Brain microvascular endothelial cell (primary cell): ENCODE measurements at regions not wholly inside any gene's neighbourhood (a gene's known extent, or its start where the extent isn't known, plus 50 kb on each side); places are given as distances from the start of the nearest gene placed in this dataset.

ENCODE experiments used
- DNase-seq: peaks from one replicate; pipeline ENCODE4 v3.0.0-alpha.2; 2020
- H3K27ac ChIP-seq: fragments of 250-450 bp; sonication (Bioruptor Pico); 2 replicates; pipeline ENCODE4 v1.5.1; 2020; ENCODE audit warnings: mild to moderate bottlenecking, moderate library complexity
- H3K27me3 ChIP-seq: fragments of 250-450 bp; sonication (Bioruptor Pico); replicated peaks from 2 replicates; pipeline ENCODE4 v1.5.1; 2020; ENCODE audit warnings: mild to moderate bottlenecking
- H3K36me3 ChIP-seq: fragments of 250-450 bp; sonication (Bioruptor Pico); replicated peaks from 2 replicates; pipeline ENCODE4 v1.5.1; 2020; ENCODE audit warnings: mild to moderate bottlenecking
- H3K4me3 ChIP-seq: 2 replicates; pipeline ENCODE4 v1.5.1; 2011; ENCODE audit warnings: low read depth, mild to moderate bottlenecking, control low read depth, low read length, moderate library complexity
- CTCF ChIP-seq: IDR thresholded peaks from 2 replicates; pipeline ENCODE4 v1.5.1; 2011; ENCODE audit warnings: low read depth, mild to moderate bottlenecking, moderate library complexity, low read length, control low read depth, inconsistent platforms; ENCODE audit errors: missing control alignments
- in situ Hi-C: cut with HindIII; loops from 2 replicates; pipeline ENCODE4 v1.10.0; 2017; ENCODE audit warnings: low sequenced_read_pairs, low pct_ligation_motif_present

GRCh38 chr3:66819993-66820501 lies 178.1 kb upstream of the KBTBD8 start:
- Histone ChIP-seq H3K36me3 (no peaks in the 10 kb centered on the region), H3K27me3 (no peaks in the 10 kb centered on the region), H3K4me3 (no peak overlapping the region), H3K27ac (no peak overlapping the region)
- DNase-seq = no peak
- TF ChIP-seq CTCF = no peak
- in situ Hi-C loops = loop anchor here (25.0 kb wide), 1 partner anchor 558 kb away; no protein-coding TSS in a partner anchor

GRCh38 chr3:66822186-66823008 lies 175.7 kb upstream of the KBTBD8 start:
- in situ Hi-C loops = loop anchor here (25.0 kb wide), 1 partner anchor 560 kb away; no protein-coding TSS in a partner anchor
- H3K27ac ChIP-seq = no peak overlapping the region
- peak; percentile 60 for DNase-seq
- no peaks in the 10 kb centered on the region for H3K27me3 ChIP-seq
- TF ChIP-seq CTCF = peak; percentile 91
- no peaks in the 10 kb centered on the region for H3K36me3 ChIP-seq
- H3K4me3 ChIP-seq = no peak overlapping the region

- Histone ChIP-seq H3K27me3 (no peaks in the 10 kb centered on the region), H3K36me3 (no peaks in the 10 kb centered on the region), H3K4me3 (no peak overlapping the region), H3K27ac (no peak overlapping the region)
- no peak for TF ChIP-seq CTCF
- DNase-seq = no peak
- in situ Hi-C loops = loop anchor here (25.0 kb wide), 1 partner anchor 561 kb away; no protein-coding TSS in a partner anchor
Observed at GRCh38 chr3:66823009-66823397, 175.1 kb upstream of the KBTBD8 start.

- no peak for TF ChIP-seq CTCF
- Histone ChIP-seq H3K27ac (no peak overlapping the region), H3K36me3 (no peaks in the 10 kb centered on the region), H3K4me3 (no peak overlapping the region), H3K27me3 (no peaks in the 10 kb centered on the region)
- in situ Hi-C loops = loop anchor here (25.0 kb wide), 1 partner anchor 561 kb away; no protein-coding TSS in a partner anchor
- DNase-seq = no peak
Observed at GRCh38 chr3:66823532-66823931, 174.6 kb upstream of the KBTBD8 start.

- DNase-seq = no peak
- no peak for TF ChIP-seq CTCF
- Histone ChIP-seq H3K4me3 (no peak overlapping the region), H3K27ac (no peak overlapping the region), H3K36me3 (no peaks in the 10 kb centered on the region), H3K27me3 (no peaks in the 10 kb centered on the region)
- in situ Hi-C loops = no loop called here
Observed at GRCh38 chr3:66825375-66825774, 172.7 kb upstream of the KBTBD8 start.
